ENCODE measurements at regions not wholly inside any gene's neighbourhood (a gene's known extent, or its start where the extent isn't known, plus 50 kb on each side); places are given as distances from the start of the nearest gene placed in this dataset.

DNA sequence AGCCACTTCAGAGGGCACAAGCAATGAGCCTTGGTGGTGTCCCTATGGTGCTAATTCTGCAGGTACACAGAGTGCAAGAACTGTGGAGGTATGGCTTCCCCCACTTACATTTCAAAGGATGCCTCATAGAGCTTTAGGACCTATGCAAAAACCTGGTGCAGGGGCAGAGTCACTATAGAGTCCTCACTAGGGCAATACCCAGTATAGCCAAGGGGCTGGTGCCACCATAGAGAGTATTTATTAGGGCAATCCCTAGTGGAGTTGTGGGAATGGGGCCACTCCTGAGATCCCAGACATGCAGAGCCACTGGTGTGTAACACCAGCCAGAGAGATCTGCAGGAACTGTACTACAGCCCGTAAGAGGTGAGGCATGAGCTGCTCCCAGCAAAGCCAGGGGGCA lies 312.2 kb downstream of the SLC4A3 start:
- TF ChIP-seq CTCF (IDR thresholded peaks at IDR 0.05) = no peak
- no peak for TF ChIP-seq POLR2A (IDR thresholded peaks at IDR 0.05)

Measured in transverse colon (tissue), 3 donors.